SK-N-SH (cell line): ENCODE measurements at regions not wholly inside any gene's neighbourhood (a gene's known extent, or its start where the extent isn't known, plus 50 kb on each side); places are given as distances from the start of the nearest gene placed in this dataset.

Experiments
- CTCF ChIA-PET: fragments of 300-600, 350-600 bp; formaldehyde crosslinking; extraction: SDS; loops from one replicate; lab custom pipeline; 2021; lab: Yijun Ruan, JAX
- POLR2A ChIA-PET: fragments of 350-600 bp; sonication (Branson Sonifier 250); formaldehyde crosslinking; extraction: SDS; loops from one replicate; lab custom pipeline; 2020; ENCODE audit warnings: antibody characterized with exemption, inconsistent platforms; lab: Yijun Ruan, JAX
- DNase-seq: peaks from one replicate; pipeline ENCODE4 v3.0.0; 2012
- H2AFZ ChIP-seq: fragments of 200-600 bp; sonication (generic); 2 replicates; pipeline ENCODE4 v1.8.1; 2016; ENCODE audit warnings: antibody characterized with exemption, mild to moderate bottlenecking, low read depth
- H3F3A ChIP-seq: fragments of 200-600 bp; sonication (generic); replicated peaks from 2 replicates; pipeline ENCODE3; 2016; ENCODE audit warnings: antibody characterized with exemption, mild to moderate bottlenecking; ENCODE audit not compliant: insufficient read depth
- H3K27ac ChIP-seq, 2 experiments: fragments of 200-500 bp in 1 of 2; fragments of 200-600 bp in 1 of 2; sonication (Bioruptor generic) in 1 of 2; sonication (generic), shearing (Covaris generic) in 1 of 2; 2 replicates each; pipeline versions ENCODE4 v1.5.1 to v1.6.1; 2014 to 2016; ENCODE audit warnings: low read depth in 2 of 2, inconsistent platforms in 1 of 2, low read length in 1 of 2, mild to moderate bottlenecking in 1 of 2, mixed read lengths in 1 of 2
- H3K27me3 ChIP-seq: fragments of 200-600 bp; sonication (generic), shearing (Covaris generic); 2 replicates; pipeline ENCODE4 v1.6.1; 2016; ENCODE audit warnings: mixed run types; ENCODE audit not compliant: insufficient read depth
- H3K36me3 ChIP-seq, 2 experiments: fragments of 200-500 bp in 1 of 2; fragments of 200-600 bp in 1 of 2; sonication (Bioruptor generic) in 1 of 2; sonication (generic) in 1 of 2; replicated peaks in 1 of 2; 2 replicates each; pipeline versions ENCODE3 to v1.5.1; 2014 to 2016; ENCODE audit warnings: low read length in 1 of 2, mild to moderate bottlenecking in 1 of 2; ENCODE audit not compliant: insufficient read depth in 2 of 2, control insufficient read depth in 1 of 2
- H3K4me1 ChIP-seq, 2 experiments: fragments of 200-500 bp in 1 of 2; fragments of 200-600 bp in 1 of 2; sonication (Bioruptor generic) in 1 of 2; sonication (generic), shearing (Covaris generic) in 1 of 2; 2 replicates each; pipeline versions ENCODE4 v1.5.1 to v1.6.1; 2014 to 2016; ENCODE audit warnings: low read depth in 1 of 2, low read length in 1 of 2, mixed run types in 1 of 2; ENCODE audit not compliant: insufficient read depth in 2 of 2, control insufficient read depth in 1 of 2
- H3K4me2 ChIP-seq: fragments of 200-600 bp; sonication (generic), shearing (Covaris generic); 2 replicates; pipeline ENCODE4 v1.6.1; 2017; ENCODE audit warnings: mixed run types
- H3K4me3 ChIP-seq, 2 experiments: fragments of 200-500 bp in 1 of 2; fragments of 200-600 bp in 1 of 2; sonication (Bioruptor generic) in 1 of 2; sonication (generic), shearing (Covaris generic) in 1 of 2; 2 replicates each; pipeline versions ENCODE4 v1.5.1 to v1.8.1; 2014 to 2016; ENCODE audit warnings: low read depth in 2 of 2, inconsistent platforms in 1 of 2, low read length in 1 of 2, mild to moderate bottlenecking in 1 of 2, mixed read lengths in 1 of 2, moderate library complexity in 1 of 2
- H3K79me2 ChIP-seq: fragments of 200-600 bp; sonication (generic); 2 replicates; pipeline ENCODE4 v1.8.1; 2017; ENCODE audit warnings: mild to moderate bottlenecking; ENCODE audit not compliant: insufficient read depth
- H3K9ac ChIP-seq: fragments of 200-600 bp; sonication (generic); 2 replicates; pipeline ENCODE4 v1.6.1; 2017; ENCODE audit warnings: mixed run types
- H3K9me2 ChIP-seq: fragments of 200-600 bp; sonication (generic); 2 replicates; pipeline ENCODE4 v1.6.1; 2017; ENCODE audit warnings: mixed run types
- H3K9me3 ChIP-seq: fragments of 200-600 bp; sonication (generic); 2 replicates; pipeline ENCODE4 v1.6.1; 2017; ENCODE audit warnings: mixed run types, mild to moderate bottlenecking, moderate library complexity
- H4K20me1 ChIP-seq: fragments of 200-600 bp; sonication (generic); 2 replicates; pipeline ENCODE4 v1.6.1; 2017; ENCODE audit warnings: mild to moderate bottlenecking, mixed run types; ENCODE audit not compliant: insufficient read depth
- CHD2 ChIP-seq: fragments of 150-350 bp; IDR thresholded peaks from 2 replicates; pipeline ENCODE4 v1.6.1; 2018; ENCODE audit warnings: low read length; ENCODE audit not compliant: partially characterized antibody
- ELF1 ChIP-seq: IDR thresholded peaks from 2 replicates; pipeline ENCODE4 v1.4.0; 2012
- EZH2phosphoT487 ChIP-seq: fragments of 200-600 bp; sonication (generic); IDR thresholded peaks from 2 replicates; pipeline ENCODE4 v1.6.1; 2017; ENCODE audit warnings: low read depth, mixed run types, mild to moderate bottlenecking, antibody characterized with exemption, moderate library complexity, borderline replicate concordance
- FOXJ3 ChIP-seq: sonication (generic); formaldehyde crosslinking; IDR thresholded peaks from 2 replicates; pipeline ENCODE4 v1.5.1; 2020; ENCODE audit warnings: mild to moderate bottlenecking, missing genetic modification reagents
- GABPA ChIP-seq: IDR thresholded peaks from 2 replicates; pipeline ENCODE4 v1.4.0; 2012; ENCODE audit warnings: low read depth, mild to moderate bottlenecking
- GATA2 ChIP-seq: sonication (generic); formaldehyde crosslinking; IDR thresholded peaks from 2 replicates; pipeline ENCODE4 v1.5.0; 2020; ENCODE audit warnings: mild to moderate bottlenecking, missing genetic modification reagents
- IRF3 ChIP-seq: fragments of 150-350 bp; IDR thresholded peaks from 2 replicates; pipeline ENCODE4 v1.6.1; 2016; ENCODE audit warnings: mild to moderate bottlenecking, low read depth, low read length
- JUND ChIP-seq: IDR thresholded peaks from 2 replicates; pipeline ENCODE4 v1.4.0; 2012
- MAX ChIP-seq: IDR thresholded peaks from 2 replicates; pipeline ENCODE4 v1.4.0; 2012; ENCODE audit warnings: low read depth
- NFIC ChIP-seq: IDR thresholded peaks from 2 replicates; pipeline ENCODE4 v1.4.0; 2012; ENCODE audit warnings: borderline replicate concordance
- POLR2AphosphoS5 ChIP-seq: IDR thresholded peaks from 2 replicates; pipeline ENCODE4 v1.6.1; 2012; ENCODE audit warnings: low read depth, low read length
- RAD21 ChIP-seq: IDR thresholded peaks from 2 replicates; pipeline ENCODE4 v1.6.1; 2012; ENCODE audit warnings: mild to moderate bottlenecking, low read length
- RXRA ChIP-seq: IDR thresholded peaks from 2 replicates; pipeline ENCODE4 v1.4.0; 2012; ENCODE audit warnings: low read depth, mild to moderate bottlenecking, borderline replicate concordance
- SIN3A ChIP-seq: IDR thresholded peaks from 2 replicates; pipeline ENCODE4 v1.6.1; 2012; ENCODE audit warnings: low read depth, mild to moderate bottlenecking, low read length, moderate library complexity, borderline replicate concordance
- SMC3 ChIP-seq: IDR thresholded peaks from 2 replicates; pipeline ENCODE4 v1.6.1; 2012; ENCODE audit warnings: low read depth, low read length, improper control_type of control experiment
- TCF12 ChIP-seq: IDR thresholded peaks from 2 replicates; pipeline ENCODE4 v1.4.0; 2012
- USF1 ChIP-seq: IDR thresholded peaks from 2 replicates; pipeline ENCODE4 v1.4.0; 2012; ENCODE audit warnings: low read depth, borderline replicate concordance
- ZBTB33 ChIP-seq: IDR thresholded peaks from 2 replicates; pipeline ENCODE4 v1.4.0; 2012; ENCODE audit warnings: low read depth, borderline replicate concordance
- WGBS: methylation state at CpG from one replicate; pipeline ENCODE4 v1.1.6; 2017; ENCODE audit warnings: low lambda C conversion rate; 5-methylcytosine and 5-hydroxymethylcytosine counted together

- ChIA-PET CTCF (interaction anchor here (1.2 kb wide), 1 partner anchor 420 kb away, joined by 3 read pairs; no protein-coding TSS in a partner anchor), POLR2A (no interaction called here)
- no peak for DNase-seq
- no peak overlapping the region for H2AFZ ChIP-seq
- H3K9me3 ChIP-seq: no peaks in the 10 kb centered on the region
- H3K9me2 ChIP-seq: no peaks in the 10 kb centered on the region
- no peaks in the 10 kb centered on the region for H3K79me2 ChIP-seq
- H4K20me1 ChIP-seq: no peaks in the 10 kb centered on the region
- 93% methylated on average over 1 of the region's 1 CpG for WGBS
- peaks cover 0 to under 1% of the 10 kb centered on the region in 2 experiments; a peak in 1 of 4 replicates for H3K4me1 ChIP-seq
- no peak overlapping the region for H3K9ac ChIP-seq
- no peaks in the 10 kb centered on the region for H3K36me3 ChIP-seq
- H3K27me3 ChIP-seq: no peaks in the 10 kb centered on the region
- no peak overlapping the region for H3K27ac ChIP-seq
- no peak overlapping the region for H3K4me2 ChIP-seq
- no peaks in the 10 kb centered on the region for H3F3A ChIP-seq
- no peak for TF ChIP-seq POLR2AphosphoS5
- no peak for TF ChIP-seq EZH2phosphoT487
- TF ChIP-seq ZBTB33: no peak
- TF ChIP-seq, all 33 proteins: peak for 0
- no peak overlapping the region for H3K4me3 ChIP-seq
Measured at GRCh38 chr1:169022648-169023047, 83.8 kb upstream of the ATP1B1 start.

- DNase-seq: no peak
- H3K9me2 ChIP-seq: no peaks in the 10 kb centered on the region
- CTCF ChIA-PET: no interaction called here
- no peaks in the 10 kb centered on the region for H3K79me2 ChIP-seq
- no peaks in the 10 kb centered on the region for H3K4me1 ChIP-seq
- no peak overlapping the region for H3K4me2 ChIP-seq
- no peaks in the 10 kb centered on the region for H3K27me3 ChIP-seq
- TF ChIP-seq MAX: no peak
- TF ChIP-seq IRF3: no peak
- no peak for TF ChIP-seq USF1
- TF ChIP-seq CHD2: no peak
- no peak for TF ChIP-seq SIN3A
- no peak for TF ChIP-seq POLR2AphosphoS5
- no peak for TF ChIP-seq NFIC
- no peak for TF ChIP-seq FOXJ3
- TF ChIP-seq RAD21: no peak
- TF ChIP-seq GATA2 (CRISPR knock-in tag): no peak
- no peak for TF ChIP-seq ELF1
- TF ChIP-seq TCF12: no peak
- no peak for TF ChIP-seq JUND
- TF ChIP-seq RXRA: no peak
- TF ChIP-seq SMC3: no peak
- TF ChIP-seq GABPA: no peak
- TF ChIP-seq, all 33 proteins: peak for 0
- no peaks in the 10 kb centered on the region for H3K9me3 ChIP-seq
- H3K36me3 ChIP-seq: no peaks in the 10 kb centered on the region
- no peak overlapping the region for H2AFZ ChIP-seq
- H3K9ac ChIP-seq: no peak overlapping the region
- H3K4me3 ChIP-seq: no peak overlapping the region
- no peaks in the 10 kb centered on the region for H3F3A ChIP-seq
- H3K27ac ChIP-seq: no peak overlapping the region
- POLR2A ChIA-PET: no interaction called here
- H4K20me1 ChIP-seq: no peaks in the 10 kb centered on the region
Measured at GRCh38 chr1:169024255-169024654, 82.2 kb upstream of the ATP1B1 start.
